ENCODE measurements at regions not wholly inside any gene's neighbourhood (a gene's known extent, or its start where the extent isn't known, plus 50 kb on each side); places are given as distances from the start of the nearest gene placed in this dataset.
"Not testable (repeated sequence)": the region's sequence is repeated elsewhere in the genome, so short reads cannot be mapped to it uniquely, and the experiment has no call there.

- not testable (repeated sequence) for TF ChIP-seq POLR2A, POLR2AphosphoS5, TAF1, SPI1 (IDR thresholded peaks at IDR 0.05; ENCODE audit: low read depth, low read length)
Measured at GRCh38 chr7:131158244-131158636, 169.4 kb upstream of the MKLN1 start.
